HEK293 (cell line): ENCODE measurements at regions not wholly inside any gene's neighbourhood (a gene's known extent, or its start where the extent isn't known, plus 50 kb on each side); places are given as distances from the start of the nearest gene placed in this dataset.

Experiments
- CTCF ChIA-PET: fragments of 350-600 bp; formaldehyde crosslinking; extraction: SDS; loops from one replicate; lab custom pipeline; 2021; ENCODE audit warnings: antibody characterized with exemption; lab: Yijun Ruan, JAX
- POLR2A ChIA-PET: fragments of 300-600 bp; formaldehyde crosslinking; extraction: SDS; loops from one replicate; lab custom pipeline; 2020; ENCODE audit warnings: antibody characterized with exemption, inconsistent platforms; lab: Yijun Ruan, JAX
- H3K27ac ChIP-seq: fragments of 200-500 bp; sonication (Bioruptor generic); 2 replicates; pipeline ENCODE4 v1.5.1; 2014; ENCODE audit warnings: low read depth, low read length, control low read depth, inconsistent platforms; ENCODE audit errors: extremely low read depth
- H3K36me3 ChIP-seq, 2 experiments: fragments of 200-500 bp in 1 of 2; sonication (Bioruptor generic) in 1 of 2; 1 replicate in 1 of 2; 2 replicates in 1 of 2; pipeline ENCODE4 v1.5.1; 2014 to 2017; ENCODE audit warnings: inconsistent platforms in 2 of 2, low read length in 2 of 2; ENCODE audit not compliant: control insufficient read depth in 2 of 2, insufficient read depth in 1 of 2
- H3K4me1 ChIP-seq: fragments of 200-500 bp; sonication (Bioruptor generic); 2 replicates; pipeline ENCODE4 v1.5.1; 2014; ENCODE audit warnings: mild to moderate bottlenecking, low read length, inconsistent platforms; ENCODE audit not compliant: control insufficient read depth, insufficient read depth
- H3K4me3 ChIP-seq: 2 replicates; pipeline ENCODE4 v1.5.1; 2011; ENCODE audit warnings: low read depth, mild to moderate bottlenecking, control low read depth, low read length, moderate library complexity
- H3K9me3 ChIP-seq: fragments of 200-500 bp; sonication (Bioruptor generic); 2 replicates; pipeline ENCODE4 v1.5.1; 2014; ENCODE audit warnings: low read depth, low read length, inconsistent platforms; ENCODE audit not compliant: control insufficient read depth, insufficient read depth
- ELK4 ChIP-seq: IDR thresholded peaks from 2 replicates; pipeline ENCODE4 v1.6.1; 2011; ENCODE audit warnings: mild to moderate bottlenecking, low read depth, low read length, borderline replicate concordance
- GLIS1 ChIP-seq: fragments of 450-650 bp; formaldehyde crosslinking; IDR thresholded peaks from 2 replicates; pipeline ENCODE4 v1.5.1; 2016; ENCODE audit warnings: missing biosample characterization, missing genetic modification characterization
- HOXA7 ChIP-seq: sonication (generic); formaldehyde crosslinking; IDR thresholded peaks from 2 replicates; pipeline ENCODE4 v1.8.1; 2022; ENCODE audit warnings: missing genetic modification reagents, borderline replicate concordance
- KLF1 ChIP-seq: fragments of 450-650 bp; formaldehyde crosslinking; IDR thresholded peaks from 2 replicates; pipeline ENCODE4 v1.5.1; 2016; ENCODE audit warnings: missing biosample characterization, missing genetic modification characterization
- OVOL3 ChIP-seq: fragments of 450-650 bp; formaldehyde crosslinking; IDR thresholded peaks from 2 replicates; pipeline ENCODE4 v1.5.1; 2016; ENCODE audit warnings: missing biosample characterization, missing genetic modification characterization
- SCRT1 ChIP-seq: fragments of 450-650 bp; formaldehyde crosslinking; IDR thresholded peaks from 2 replicates; pipeline ENCODE4 v1.5.1; 2016; ENCODE audit warnings: missing biosample characterization, missing genetic modification characterization, borderline replicate concordance
- SETDB1 ChIP-seq: IDR thresholded peaks from one replicate; pipeline ENCODE4 v1.6.1; 2017; ENCODE audit warnings: mild to moderate bottlenecking, low read length, moderate library complexity, mixed read lengths; ENCODE audit not compliant: insufficient read length
- ZNF155 ChIP-seq: fragments of 450-650 bp; formaldehyde crosslinking; IDR thresholded peaks from 2 replicates; pipeline ENCODE4 v1.5.1; 2016; ENCODE audit warnings: missing biosample characterization, missing genetic modification characterization
- ZNF169 ChIP-seq: fragments of 450-650 bp; formaldehyde crosslinking; IDR thresholded peaks from 2 replicates; pipeline ENCODE4 v1.5.1; 2016; ENCODE audit warnings: missing biosample characterization, missing genetic modification characterization
- ZNF239 ChIP-seq: fragments of 450-650 bp; formaldehyde crosslinking; IDR thresholded peaks from 2 replicates; pipeline ENCODE4 v1.5.1; 2016; ENCODE audit warnings: missing biosample characterization, missing genetic modification characterization
- ZNF302 ChIP-seq: fragments of 450-650 bp; formaldehyde crosslinking; IDR thresholded peaks from 2 replicates; pipeline ENCODE4 v1.5.1; 2016; ENCODE audit warnings: missing biosample characterization, missing genetic modification characterization, low read depth
- ZNF426 ChIP-seq: fragments of 450-650 bp; formaldehyde crosslinking; IDR thresholded peaks from 2 replicates; pipeline ENCODE4 v1.5.1; 2017; ENCODE audit warnings: missing biosample characterization, missing genetic modification characterization, mild to moderate bottlenecking, inconsistent platforms, moderate library complexity
- ZNF449 ChIP-seq: fragments of 450-650 bp; formaldehyde crosslinking; IDR thresholded peaks from 2 replicates; pipeline ENCODE4 v1.5.1; 2017; ENCODE audit warnings: missing biosample characterization, mild to moderate bottlenecking, missing genetic modification characterization, moderate library complexity
- ZNF501 ChIP-seq: fragments of 450-650 bp; formaldehyde crosslinking; IDR thresholded peaks from 2 replicates; pipeline ENCODE4 v1.5.1; 2016; ENCODE audit warnings: missing biosample characterization, missing genetic modification characterization
- ZNF660 ChIP-seq: fragments of 450-650 bp; IDR thresholded peaks from 2 replicates; pipeline ENCODE4 v1.5.1; 2018; ENCODE audit warnings: missing biosample characterization, mild to moderate bottlenecking, missing genetic modification characterization
- ZNF747 ChIP-seq: fragments of 450-650 bp; formaldehyde crosslinking; IDR thresholded peaks from 2 replicates; pipeline ENCODE4 v1.5.1; 2016; ENCODE audit warnings: missing biosample characterization, missing genetic modification characterization

GRCh38 chr12:19800884-19801283 is 361.6 kb downstream of the AEBP2 start:
- H3K4me3 ChIP-seq = no peak overlapping the region
- H3K4me1 ChIP-seq = no peaks in the 10 kb centered on the region
- CTCF ChIA-PET = no interaction called here
- TF ChIP-seq ZNF302 (tag by site-specific recombination) (no peak), ZNF155 (tag by site-specific recombination) (no peak), HOXA7 (no peak), SCRT1 (tag by site-specific recombination) (no peak)
- TF ChIP-seq, all 188 proteins: peak for 0
- no peak overlapping the region for H3K27ac ChIP-seq
- POLR2A ChIA-PET = no interaction called here
- no peaks in the 10 kb centered on the region for H3K36me3 ChIP-seq
- H3K9me3 ChIP-seq = no peaks in the 10 kb centered on the region

DNA sequence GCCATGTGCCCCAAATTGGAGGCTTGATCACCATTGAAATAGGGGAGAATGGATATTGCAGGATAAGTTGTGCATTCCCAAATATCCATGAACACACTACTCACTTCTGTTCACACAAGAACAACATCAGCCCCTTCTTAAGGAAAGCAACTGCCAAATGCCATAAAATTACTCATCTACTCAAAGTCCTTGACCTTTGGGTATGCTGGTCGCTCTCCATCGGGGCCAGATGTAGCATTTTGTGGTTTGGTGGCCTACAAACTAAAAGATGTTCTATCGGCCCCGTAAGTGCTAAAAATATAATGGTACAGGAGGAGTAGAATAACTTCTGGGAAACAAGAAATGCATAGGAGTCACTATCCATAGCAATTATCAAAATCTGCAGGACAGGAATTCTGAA is 362.6 kb downstream of the AEBP2 start:
- CTCF ChIA-PET = no interaction called here
- POLR2A ChIA-PET = no interaction called here

DNA sequence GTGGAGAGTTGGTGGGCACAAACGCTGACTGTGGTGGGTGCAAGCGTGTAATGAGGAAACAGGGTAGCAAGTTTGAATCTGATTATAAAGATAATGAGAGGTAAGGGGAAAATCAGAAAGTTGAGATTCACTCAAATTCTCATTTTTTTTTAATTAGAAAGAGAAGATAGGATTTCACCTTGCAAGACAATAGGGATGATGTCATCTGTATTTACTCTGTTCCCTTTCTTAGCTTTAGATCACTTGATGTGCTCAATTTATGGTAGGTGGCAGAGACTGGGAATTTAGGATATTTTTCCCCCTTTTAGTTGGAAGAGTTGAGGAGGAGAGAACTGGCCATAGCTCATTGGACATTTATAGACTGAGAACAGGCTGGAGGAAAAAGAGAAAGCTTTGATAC is 363.6 kb downstream of the AEBP2 start:
- Histone ChIP-seq H3K9me3 (no peaks in the 10 kb centered on the region), H3K4me1 (no peaks in the 10 kb centered on the region), H3K4me3 (no peak overlapping the region), H3K36me3 (no peaks in the 10 kb centered on the region), H3K27ac (no peak overlapping the region)
- TF ChIP-seq KLF1 (no peak), ZNF426 (tag by site-specific recombination) (no peak)
- POLR2A ChIA-PET = no interaction called here
- CTCF ChIA-PET = interaction anchor here (0.6 kb wide), 1 partner anchor 1053 kb away, joined by 4 read pairs; no protein-coding TSS in a partner anchor

More for the DNA sequence above, 362.6 kb downstream of the AEBP2 start:
- Histone ChIP-seq H3K27ac (no peak overlapping the region), H3K36me3 (no peaks in the 10 kb centered on the region), H3K4me3 (no peak overlapping the region), H3K9me3 (no peaks in the 10 kb centered on the region), H3K4me1 (no peaks in the 10 kb centered on the region)
- TF ChIP-seq ZNF660 (no peak), ZNF747 (tag by site-specific recombination) (no peak), OVOL3 (tag by site-specific recombination) (no peak), ZNF501 (tag by site-specific recombination) (no peak), ELK4 (no peak), ZNF239 (tag by site-specific recombination) (no peak), SETDB1 (no peak), ZNF169 (tag by site-specific recombination) (no peak), HOXA7 (no peak), GLIS1 (no peak)

DNA sequence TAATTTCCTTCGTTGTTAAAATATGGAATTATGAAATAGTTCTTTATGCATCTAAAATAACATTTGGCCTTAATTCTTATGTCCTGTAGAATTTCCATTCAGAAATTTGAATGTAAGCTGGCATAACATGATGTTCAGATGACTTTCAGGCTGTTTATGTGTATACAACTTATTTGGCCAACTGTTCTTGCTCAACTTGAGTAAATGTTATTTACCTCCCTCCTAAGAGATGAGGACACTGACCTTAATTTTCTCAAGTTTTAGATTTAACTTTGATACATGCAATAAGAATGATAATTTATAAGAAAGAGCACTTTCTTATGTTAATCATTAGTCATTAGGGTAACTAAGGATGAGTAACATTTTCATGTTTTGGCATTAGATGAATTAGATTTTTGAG is 365.4 kb downstream of the AEBP2 start:
- no peak overlapping the region for H3K27ac ChIP-seq
- no peaks in the 10 kb centered on the region for H3K4me1 ChIP-seq
- H3K36me3 ChIP-seq = no peaks in the 10 kb centered on the region
- no peaks in the 10 kb centered on the region for H3K9me3 ChIP-seq
- H3K4me3 ChIP-seq = no peak overlapping the region
- CTCF ChIA-PET = no interaction called here
- no peak for TF ChIP-seq ZNF449
- TF ChIP-seq, all 188 proteins: peak for 0
- POLR2A ChIA-PET = no interaction called here
